Stimulated activated CD8-positive, alpha-beta memory T cell treated with anti-CD3 and anti-CD28 coated beads, Interleukin-15, amount 100 ng/mL, for 4 hours (primary cell): ENCODE measurements at regions not wholly inside any gene's neighbourhood (a gene's known extent, or its start where the extent isn't known, plus 50 kb on each side); places are given as distances from the start of the nearest gene placed in this dataset.
A peak's percentile ranks its signal among the peaks of the same experiment; 100 is the strongest.
"Not testable (repeated sequence)": the region's sequence is repeated elsewhere in the genome, so short reads cannot be mapped to it uniquely, and the experiment has no call there.

Experiments used
- DNase-seq, 2 donors: peaks; one replicate each; pipeline ENCODE4 v3.0.0-alpha.2; 2020; ENCODE audit warnings: low read depth in 2 of 2

DNA sequence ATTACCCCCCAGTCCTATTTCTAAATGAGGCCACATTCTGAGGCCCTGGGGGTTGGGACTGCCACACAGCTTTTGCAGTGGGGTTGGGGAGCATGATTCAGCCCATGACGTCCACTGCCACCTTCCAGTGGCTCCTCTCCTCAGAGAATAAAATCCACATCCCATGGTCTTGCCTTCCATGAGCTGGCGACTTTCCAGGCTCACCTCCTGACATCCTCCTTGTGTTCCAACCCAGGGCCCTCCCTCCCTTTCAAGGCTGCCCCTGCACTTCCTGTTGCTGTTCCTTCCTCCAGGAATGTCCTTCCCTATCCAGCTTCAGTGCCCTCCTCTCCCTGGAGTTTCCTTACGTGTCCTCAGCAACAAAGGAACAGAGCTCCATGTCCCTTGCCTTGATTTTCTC is 187.3 kb upstream of the ID2 start:
- DNase-seq: no peak

DNA sequence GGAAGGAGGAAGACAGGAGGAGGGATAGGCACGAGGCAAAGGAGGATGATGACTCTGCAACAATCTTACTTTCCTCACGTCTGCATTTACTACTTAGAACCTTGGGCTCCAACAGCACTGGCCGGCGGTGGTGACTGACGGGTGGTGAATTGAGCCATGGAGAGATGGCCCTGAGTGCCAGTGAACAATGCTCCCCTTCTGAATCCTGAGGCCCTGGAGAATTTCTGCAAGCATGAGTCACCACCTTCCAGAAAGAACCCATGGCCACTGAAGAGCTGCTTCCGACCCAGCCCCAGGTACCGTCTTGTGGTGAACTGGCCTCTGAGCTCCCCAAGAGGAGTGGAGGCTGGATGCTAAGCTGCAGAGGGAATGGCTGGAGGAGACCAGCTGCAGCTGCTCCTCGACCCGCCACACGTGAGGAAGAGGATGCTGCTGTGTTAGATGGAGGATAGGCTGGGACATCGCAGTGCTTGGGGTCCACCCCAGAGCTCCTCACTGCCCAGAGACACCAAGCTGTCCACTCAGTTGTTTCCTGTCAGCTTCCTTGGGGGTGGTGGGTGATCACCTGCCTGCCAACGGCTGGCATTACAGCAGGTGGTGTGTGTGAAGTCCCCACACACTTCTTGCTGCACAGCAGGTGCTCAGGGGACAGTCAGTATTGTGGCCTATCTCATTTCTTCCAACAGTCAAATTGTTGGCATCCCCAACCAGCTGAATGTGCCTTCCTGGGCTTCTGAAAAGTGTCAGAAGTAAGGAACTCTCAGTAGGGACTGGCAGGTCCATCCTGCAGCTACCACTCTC is 186.5 kb upstream of the ID2 start:
- DNase-seq: no peak

GRCh38 chr2:8496079-8496478 is 185.8 kb upstream of the ID2 start:
- DNase-seq: no peak

DNA sequence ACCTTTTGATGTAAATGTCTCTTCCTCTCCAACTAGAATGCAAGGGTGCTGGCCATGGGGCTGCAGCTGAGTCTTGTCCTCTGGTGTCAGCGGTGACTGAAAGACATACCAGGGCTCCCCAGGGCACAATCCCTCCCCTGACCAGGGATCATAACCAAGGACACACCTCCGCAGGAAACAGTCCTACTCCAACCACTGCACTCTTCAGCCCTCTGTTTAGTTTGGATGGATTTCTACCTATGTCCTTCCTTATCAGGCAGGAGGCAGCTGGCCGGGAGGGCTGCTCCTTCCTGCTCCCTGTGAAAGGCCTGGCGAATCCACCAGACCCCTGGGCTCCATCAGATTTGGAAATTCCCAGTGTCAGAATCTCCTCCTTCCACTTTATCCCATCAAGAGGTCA is 185.2 kb upstream of the ID2 start:
- no peak for DNase-seq

DNA sequence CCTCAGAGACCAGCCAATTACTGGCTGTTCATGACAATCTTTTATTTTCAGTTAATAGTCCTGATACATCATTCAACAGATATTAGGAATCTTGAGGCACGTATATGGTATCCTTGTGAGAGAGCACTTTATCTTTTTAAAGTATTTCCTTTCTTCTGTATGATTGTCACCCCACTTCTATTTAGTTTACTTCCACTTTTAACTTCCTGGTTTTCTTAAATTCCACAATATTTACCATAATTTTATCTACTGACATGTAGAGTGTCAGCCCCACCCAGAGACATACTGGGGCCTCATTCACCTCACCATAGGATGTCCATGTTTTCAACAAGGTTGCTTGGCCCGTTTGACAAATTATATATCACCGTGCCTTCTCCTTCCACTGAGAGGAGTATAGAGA is 182.9 kb upstream of the ID2 start:
- DNase-seq: no peak

- DNase-seq: no peak
These were observed 181.5 kb upstream of the ID2 start for GRCh38 chr2:8500124-8501054.

DNA sequence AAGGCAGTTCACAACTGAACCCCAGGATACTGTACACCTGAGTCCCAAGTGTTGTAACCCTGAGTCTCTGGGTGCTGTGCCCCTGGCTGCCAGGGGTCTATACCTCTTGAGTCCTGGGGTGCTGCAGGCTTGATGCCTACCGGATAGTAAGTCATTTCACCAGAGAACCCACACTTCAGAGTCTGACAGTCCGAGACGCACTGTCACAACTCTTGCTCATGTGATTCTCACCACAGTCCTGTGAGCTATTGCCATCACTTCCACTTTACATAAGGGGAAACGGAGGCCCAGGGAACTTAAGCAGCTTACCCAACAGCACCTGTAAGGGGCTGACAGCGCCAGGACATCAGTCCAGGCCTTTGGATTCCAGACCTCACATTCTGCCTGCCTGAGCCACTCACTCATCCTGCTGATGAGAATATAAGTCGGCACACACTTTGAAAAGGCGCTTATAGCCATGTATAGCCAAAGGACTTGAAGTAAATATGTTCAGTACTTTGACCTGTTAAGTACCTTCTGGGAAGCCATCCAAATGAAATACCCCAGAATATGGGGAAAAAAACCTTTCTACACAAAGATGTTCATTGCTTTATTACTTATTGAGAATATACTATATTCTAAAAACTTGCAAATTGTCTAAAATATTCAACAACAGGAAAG is 180.7 kb upstream of the ID2 start:
- DNase-seq: no peak

DNA sequence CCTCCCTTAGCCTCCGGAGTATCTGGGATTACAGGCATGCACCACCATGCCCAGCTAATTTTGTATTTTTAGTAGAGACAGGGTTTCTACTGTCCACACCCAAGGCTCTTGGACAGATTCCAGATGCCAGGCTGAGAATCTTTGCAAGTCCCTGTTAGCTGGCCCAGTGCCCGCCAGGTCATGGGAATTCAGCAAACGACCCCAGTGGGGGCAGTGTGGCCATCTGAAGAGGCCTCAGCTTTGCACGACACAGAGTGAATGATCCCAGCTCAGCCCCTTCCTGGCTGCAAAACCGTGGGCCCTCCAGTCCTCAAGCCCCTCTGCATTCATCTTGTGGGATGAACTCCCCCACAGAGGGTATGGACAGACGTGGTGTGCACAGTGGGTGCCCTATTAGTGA is 179.5 kb upstream of the ID2 start:
- no peak for DNase-seq

DNA sequence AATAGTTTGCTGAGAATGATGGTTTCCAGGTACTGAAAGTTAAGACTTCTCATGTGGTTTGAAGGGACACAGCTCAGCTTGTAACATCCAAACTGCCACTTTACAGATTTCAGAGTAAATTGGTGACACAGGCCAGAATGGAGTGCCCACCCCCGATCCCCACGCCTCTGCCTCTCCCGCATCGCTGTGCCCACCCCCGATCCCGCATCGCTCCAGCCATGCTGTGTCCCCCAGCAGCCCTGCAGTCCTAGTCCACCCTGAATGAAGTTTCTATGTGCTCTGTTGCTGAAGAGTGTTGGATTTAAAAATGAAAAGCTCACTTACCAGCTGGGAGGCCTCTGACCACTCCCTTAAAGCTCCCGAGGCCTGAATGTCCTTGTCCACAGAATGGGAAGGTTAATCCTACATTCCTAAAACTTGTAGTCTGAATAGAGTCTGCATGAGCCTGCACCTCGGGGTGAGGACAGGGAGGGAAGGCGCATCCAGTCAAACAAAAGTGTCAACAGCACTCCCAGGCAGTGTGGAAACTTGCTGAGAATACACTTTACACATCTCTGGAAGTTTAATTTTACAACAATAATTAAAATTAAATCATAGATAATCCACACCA is 176.4 kb upstream of the ID2 start:
- no peak for DNase-seq

- no peak for DNase-seq
These were observed 175.1 kb upstream of the ID2 start for GRCh38 chr2:8506746-8507145.

- no peak for DNase-seq
These were observed 173.1 kb upstream of the ID2 start for GRCh38 chr2:8508766-8509165.

- DNase-seq: no peak
These were observed 172.2 kb upstream of the ID2 start for GRCh38 chr2:8509621-8510020.

GRCh38 chr2:8510055-8510454 is 171.8 kb upstream of the ID2 start:
- not testable (repeated sequence) for DNase-seq

DNA sequence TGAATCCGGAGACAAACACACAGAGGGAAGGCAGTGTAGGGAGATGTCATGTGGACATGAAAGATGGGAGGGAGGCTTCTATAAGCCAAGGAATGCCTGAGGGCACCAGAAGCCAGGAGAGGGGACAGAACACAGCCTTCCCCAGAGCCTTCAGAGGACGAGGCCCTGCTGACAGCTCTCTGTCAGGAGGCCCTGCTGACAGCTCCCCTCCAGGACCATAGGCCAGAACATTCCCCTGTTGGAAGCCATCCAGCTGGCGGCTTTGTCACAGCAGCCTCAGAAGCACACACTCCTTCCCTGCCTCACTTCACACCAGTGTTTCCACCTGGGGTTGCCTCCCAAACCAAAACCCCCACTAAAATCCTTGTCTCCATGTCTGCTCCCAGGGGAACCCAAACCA is 171.3 kb upstream of the ID2 start:
- no peak for DNase-seq

DNA sequence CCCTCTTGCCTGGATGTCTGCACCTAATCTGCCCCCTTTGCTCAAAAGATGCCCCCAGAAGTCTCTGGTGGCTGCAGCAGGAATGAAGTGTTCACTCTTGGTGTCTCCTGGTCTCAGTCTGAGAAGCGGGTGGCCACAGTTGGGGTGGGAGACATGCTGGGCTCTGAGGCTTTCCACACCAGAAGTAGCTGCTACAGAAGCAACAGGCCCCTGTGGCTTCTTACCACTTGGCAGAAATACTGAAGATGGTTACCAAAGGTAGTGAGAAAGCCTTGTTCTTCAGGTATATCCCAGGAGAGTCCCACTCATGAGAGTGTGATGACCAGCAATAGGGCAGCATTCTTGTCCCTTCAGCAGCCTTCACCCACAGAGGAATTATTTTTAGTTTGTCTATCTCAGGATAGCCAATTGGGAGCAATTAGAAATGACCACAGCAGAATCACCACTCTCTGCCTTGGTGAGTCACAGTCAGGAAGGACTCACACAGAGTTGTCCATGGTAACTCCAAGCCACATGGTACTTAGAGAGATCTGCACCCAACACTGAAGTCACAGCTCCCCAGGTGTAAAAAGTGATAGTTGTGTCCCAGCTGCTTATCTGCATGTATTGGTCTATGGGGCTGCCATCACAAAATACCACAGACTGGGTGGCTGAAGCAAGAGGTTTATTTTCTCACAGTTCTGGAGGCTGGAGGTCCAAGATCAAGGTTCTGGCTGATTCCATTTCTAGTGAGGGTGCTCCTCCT is 169.8 kb upstream of the ID2 start:
- DNase-seq: no peak

DNA sequence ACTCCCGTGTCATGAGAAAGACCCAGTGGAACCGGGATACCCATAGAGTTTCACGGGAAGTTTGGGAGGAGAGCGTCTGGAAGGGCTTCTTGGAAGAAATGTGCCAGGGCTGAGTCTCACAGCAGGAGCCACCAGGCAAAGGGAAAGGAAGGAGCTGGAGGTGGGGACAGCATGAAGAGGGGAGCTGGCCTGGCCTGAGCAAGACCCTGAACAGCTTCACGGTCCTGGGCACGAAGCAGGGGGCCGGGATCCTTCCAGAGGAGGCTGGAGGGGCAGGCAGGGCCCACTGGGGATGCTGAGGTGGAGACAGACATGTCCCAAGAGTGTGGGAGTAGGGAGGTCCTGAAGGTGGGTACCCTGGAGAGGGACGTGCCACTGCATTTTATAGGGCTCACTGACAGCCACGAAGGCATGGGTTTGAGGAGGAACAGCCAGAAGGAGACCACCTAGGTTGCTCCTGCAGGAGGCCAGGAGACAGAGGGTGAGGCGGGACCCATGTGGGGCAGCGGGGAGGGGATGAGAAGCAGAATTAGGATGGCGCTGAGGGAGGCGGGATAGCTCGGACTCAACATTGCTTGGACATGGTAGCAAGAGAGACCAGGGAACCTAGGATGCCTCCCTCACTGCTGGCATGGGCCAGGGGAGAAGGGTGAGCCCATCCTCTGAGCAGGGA is 168.1 kb upstream of the ID2 start:
- no peak for DNase-seq

- DNase-seq: no peak
These were observed 167.6 kb upstream of the ID2 start for GRCh38 chr2:8514274-8514662.

DNA sequence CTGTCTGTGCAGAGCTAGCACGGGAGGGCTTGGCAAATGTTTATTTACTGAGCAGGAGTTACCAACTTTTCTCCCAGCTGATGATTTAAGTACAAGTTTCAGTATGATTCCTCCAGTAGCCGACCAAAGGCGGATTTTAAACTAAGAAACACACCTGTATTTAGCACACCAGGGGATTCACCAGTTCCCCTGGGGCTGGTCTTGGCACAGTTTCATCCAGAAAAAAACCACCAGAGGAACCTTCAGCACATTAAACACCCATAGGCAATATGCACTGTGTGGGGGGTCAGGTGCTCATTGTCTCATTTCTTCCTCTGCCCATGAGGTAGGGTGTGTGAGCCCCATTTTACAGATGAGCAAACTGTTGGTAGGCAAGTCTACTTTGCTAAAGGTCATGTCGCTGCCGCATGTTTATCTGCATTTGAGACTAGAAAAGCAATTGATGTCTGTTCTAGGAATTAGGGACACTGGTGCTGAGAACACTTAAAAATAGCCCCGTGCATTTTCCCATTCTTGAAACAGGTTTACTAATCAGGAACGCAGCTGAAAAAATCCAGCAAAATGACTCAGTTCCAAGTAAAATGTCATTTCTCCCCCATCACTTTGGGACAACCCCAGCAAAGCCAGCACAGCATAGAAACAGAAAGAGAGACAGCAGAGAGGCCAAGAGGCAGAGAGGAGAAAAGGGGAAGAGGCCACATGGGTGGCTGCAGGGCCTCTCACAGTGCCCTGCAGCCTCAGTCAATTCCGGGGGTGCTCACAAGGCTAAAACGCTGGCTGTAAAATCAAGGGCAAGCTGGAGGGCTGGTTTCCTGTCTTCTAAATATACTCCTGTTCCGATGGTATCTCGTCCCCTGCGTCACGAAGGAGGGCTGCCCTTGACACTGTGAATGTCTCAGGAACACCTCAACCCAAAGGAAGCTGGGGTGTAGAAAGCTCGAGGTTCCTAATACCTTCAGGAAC is 166.8 kb upstream of the ID2 start:
- peak; percentile 32 to 39 for DNase-seq

DNA sequence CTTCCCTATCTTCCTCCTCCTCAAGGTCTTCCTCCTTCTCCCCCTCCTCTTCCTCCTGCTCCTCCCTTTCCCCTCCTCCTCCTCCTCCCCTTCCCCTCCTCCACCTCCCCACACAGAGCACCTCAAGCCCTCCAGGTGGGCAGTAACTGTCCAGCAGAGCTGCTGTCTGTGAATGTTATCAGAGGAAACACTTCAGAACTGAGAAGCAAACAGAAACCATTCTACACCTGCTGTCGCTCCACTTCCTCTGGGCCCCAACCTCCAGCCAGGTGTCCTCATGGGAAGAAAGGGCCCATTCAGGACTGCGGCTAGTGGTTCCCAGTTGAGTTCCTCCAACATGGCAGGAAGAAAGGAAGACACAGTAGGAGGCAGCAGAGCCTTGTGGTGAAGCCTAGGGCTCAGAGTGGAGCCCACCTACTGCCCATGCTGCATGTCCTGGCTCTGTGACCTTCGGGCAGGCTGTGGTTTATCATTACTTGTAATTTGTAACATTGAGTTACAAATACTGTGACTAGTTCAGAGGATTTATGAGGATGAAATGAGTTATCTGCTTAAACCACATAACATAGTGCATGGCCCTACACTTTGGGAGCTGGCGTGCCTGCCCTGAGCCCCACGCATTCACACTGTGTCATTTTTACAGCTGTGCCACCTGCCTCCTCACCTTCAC is 165.9 kb upstream of the ID2 start:
- DNase-seq: no peak
